UCSD-AML1 (cell line): ENCODE measurements at regions not wholly inside any gene's neighbourhood (a gene's known extent, or its start where the extent isn't known, plus 50 kb on each side); places are given as distances from the start of the nearest gene placed in this dataset.

Experiments
- DNase-seq: peaks from one replicate; lab custom pipeline; 2025; ENCODE audit not compliant: unreplicated experiment; lab: John Stamatoyannopoulos, UW

- DNase-seq, result peak; percentile 47
These were observed 157.6 kb downstream of the SLC35B3 start for GRCh38 chr6:8277769-8278168.

- no peak for DNase-seq
These were observed 159.2 kb downstream of the SLC35B3 start for GRCh38 chr6:8276148-8276547.

- no peak for DNase-seq
These were observed 159.7 kb downstream of the SLC35B3 start for GRCh38 chr6:8275667-8276066.

- DNase-seq, result no peak
These were observed 161.1 kb downstream of the SLC35B3 start for GRCh38 chr6:8274226-8274625.

GRCh38 chr6:8269872-8270454 is 165.4 kb downstream of the SLC35B3 start:
- no peak for DNase-seq

- DNase-seq, result no peak
These were observed 166.3 kb downstream of the SLC35B3 start for GRCh38 chr6:8269094-8269493.

GRCh38 chr6:8268606-8269005 is 166.3 kb upstream of the EEF1E1 start:
- DNase-seq, result no peak

GRCh38 chr6:8268156-8268555 is 165.8 kb upstream of the EEF1E1 start:
- no peak for DNase-seq

GRCh38 chr6:8260610-8261009 is 158.3 kb upstream of the EEF1E1 start:
- DNase-seq, result no peak

GRCh38 chr6:8246403-8246802 is 144.1 kb upstream of the EEF1E1 start:
- DNase-seq, result no peak

GRCh38 chr6:8245726-8246125 is 143.4 kb upstream of the EEF1E1 start:
- no peak for DNase-seq

GRCh38 chr6:8243475-8243874 is 141.1 kb upstream of the EEF1E1 start:
- no peak for DNase-seq

GRCh38 chr6:8242885-8243284 is 140.5 kb upstream of the EEF1E1 start:
- DNase-seq, result no peak

GRCh38 chr6:8240301-8240700 is 138.0 kb upstream of the EEF1E1 start:
- DNase-seq, result no peak

- DNase-seq, result no peak
These were observed 136.7 kb upstream of the EEF1E1 start for GRCh38 chr6:8238773-8239683.

- DNase-seq, result no peak
These were observed 135.3 kb upstream of the EEF1E1 start for GRCh38 chr6:8237668-8238067.

GRCh38 chr6:8236956-8237355 is 134.6 kb upstream of the EEF1E1 start:
- DNase-seq, result no peak

GRCh38 chr6:8234321-8234720 is 132.0 kb upstream of the EEF1E1 start:
- DNase-seq, result no peak

- DNase-seq, result no peak
These were observed 129.6 kb upstream of the EEF1E1 start for GRCh38 chr6:8231956-8232355.

GRCh38 chr6:8229915-8230756 is 127.8 kb upstream of the EEF1E1 start:
- DNase-seq, result no peak

- no peak for DNase-seq
These were observed 122.8 kb upstream of the EEF1E1 start for GRCh38 chr6:8225113-8225512.

GRCh38 chr6:8223678-8224077 is 121.3 kb upstream of the EEF1E1 start:
- DNase-seq, result no peak
